GM23338 (cell line): ENCODE measurements at regions not wholly inside any gene's neighbourhood (a gene's known extent, or its start where the extent isn't known, plus 50 kb on each side); places are given as distances from the start of the nearest gene placed in this dataset.

ENCODE experiments used
- ATAC-seq: fragments of 200-7000 bp; cut with Tn5 transposase; 3 replicates; pipeline ENCODE4 v1.9.1; 2020
- DNase-seq: peaks from one replicate; pipeline ENCODE4 v3.0.0-alpha.2; 2015; ENCODE audit warnings: low spot score
- H2AFZ ChIP-seq: fragments of 200-600 bp; sonication (generic); 2 replicates; pipeline ENCODE4 v1.8.0; 2016; ENCODE audit warnings: antibody characterized with exemption, mild to moderate bottlenecking, moderate library complexity
- H3F3A ChIP-seq: fragments of 200-600 bp; sonication (generic); replicated peaks from 2 replicates; pipeline ENCODE4 v1.8.0; 2017; ENCODE audit warnings: antibody characterized with exemption, mixed run types, low read depth
- H3K27ac ChIP-seq: fragments of 200-600 bp; sonication (generic); 2 replicates; pipeline ENCODE4 v1.6.1; 2016; ENCODE audit warnings: low read depth
- H3K27me3 ChIP-seq: fragments of 200-600 bp; sonication (generic); 2 replicates; pipeline ENCODE4 v1.8.0; 2016; ENCODE audit warnings: mild to moderate bottlenecking, mixed run types, moderate library complexity; ENCODE audit not compliant: insufficient read depth
- H3K36me3 ChIP-seq: fragments of 200-600 bp; sonication (generic); 2 replicates; pipeline ENCODE4 v1.8.0; 2016; ENCODE audit warnings: mild to moderate bottlenecking; ENCODE audit not compliant: insufficient read depth
- H3K4me1 ChIP-seq: fragments of 200-600 bp; sonication (generic); 2 replicates; pipeline ENCODE4 v1.8.0; 2016; ENCODE audit warnings: mild to moderate bottlenecking, moderate library complexity; ENCODE audit not compliant: insufficient read depth
- H3K4me2 ChIP-seq: fragments of 200-600 bp; sonication (generic); 2 replicates; pipeline ENCODE4 v1.7.1; 2017; ENCODE audit warnings: mixed run types
- H3K4me3 ChIP-seq: fragments of 200-600 bp; sonication (generic); 2 replicates; pipeline ENCODE4 v1.6.1; 2016; ENCODE audit warnings: mixed run types
- H3K79me2 ChIP-seq: fragments of 200-600 bp; sonication (generic); replicated peaks from 2 replicates; pipeline ENCODE4 v1.8.0; 2017; ENCODE audit warnings: mild to moderate bottlenecking; ENCODE audit not compliant: insufficient read depth
- H3K9me2 ChIP-seq: fragments of 200-600 bp; sonication (generic); 2 replicates; pipeline ENCODE4 v1.8.0; 2017; ENCODE audit not compliant: insufficient read depth
- H4K20me1 ChIP-seq: fragments of 200-600 bp; sonication (generic); replicated peaks from 2 replicates; pipeline ENCODE4 v1.8.0; 2017; ENCODE audit warnings: mild to moderate bottlenecking; ENCODE audit not compliant: insufficient read depth
- H3K27ac Mint-ChIP-seq: 2 replicates; pipeline ENCODE4 v1.8.0; 2020; ENCODE audit warnings: inconsistent platforms, mild to moderate bottlenecking, moderate library complexity, mixed read lengths
- H3K27me3 Mint-ChIP-seq: 3 replicates; pipeline ENCODE4 v1.8.0; 2022; ENCODE audit warnings: low read depth, mild to moderate bottlenecking, moderate library complexity, mixed read lengths, inconsistent platforms; ENCODE audit not compliant: insufficient read depth, poor library complexity
- H3K36me3 Mint-ChIP-seq: 3 replicates; pipeline ENCODE4 v1.8.0; 2021; ENCODE audit warnings: low read depth, mild to moderate bottlenecking, inconsistent platforms, moderate library complexity, mixed read lengths
- H3K4me1 Mint-ChIP-seq: 3 replicates; pipeline ENCODE4 v1.8.0; 2020; ENCODE audit warnings: mild to moderate bottlenecking, inconsistent platforms, mixed read lengths
- H3K4me3 Mint-ChIP-seq: 3 replicates; pipeline ENCODE4 v1.8.0; 2021; ENCODE audit warnings: moderate library complexity, mild to moderate bottlenecking, inconsistent platforms, mixed read lengths
- H3K9me3 Mint-ChIP-seq: 3 replicates; pipeline ENCODE4 v1.8.0; 2020; ENCODE audit warnings: moderate library complexity, mild to moderate bottlenecking, inconsistent platforms, mixed read lengths
- CREB1 ChIP-seq: fragments of 250-450 bp; sonication (Bioruptor Pico); IDR thresholded peaks from 2 replicates; pipeline ENCODE4 v1.5.0; 2020; ENCODE audit warnings: low read depth, mild to moderate bottlenecking, moderate library complexity
- ETS1 ChIP-seq: IDR thresholded peaks from 2 replicates; pipeline ENCODE4 v1.6.1; 2016; ENCODE audit warnings: antibody characterized with exemption
- EZH2phosphoT487 ChIP-seq: fragments of 200-600 bp; sonication (generic); IDR thresholded peaks from one replicate; pipeline ENCODE4 v1.8.1; 2018; ENCODE audit warnings: antibody characterized with exemption; ENCODE audit not compliant: unreplicated experiment
- JUNB ChIP-seq: IDR thresholded peaks from one replicate; pipeline ENCODE4 v1.6.1; 2016; ENCODE audit warnings: antibody characterized with exemption; ENCODE audit not compliant: unreplicated experiment
- NANOG ChIP-seq: IDR thresholded peaks from 2 replicates; pipeline ENCODE4 v1.6.1; 2016; ENCODE audit warnings: antibody characterized with exemption, borderline replicate concordance
- POLR2AphosphoS5 ChIP-seq: IDR thresholded peaks from 2 replicates; pipeline ENCODE4 v1.6.1; 2016; ENCODE audit warnings: antibody characterized with exemption, low read depth
- STAT1 ChIP-seq: IDR thresholded peaks from one replicate; pipeline ENCODE4 v1.6.1; 2016; ENCODE audit warnings: antibody characterized with exemption; ENCODE audit not compliant: unreplicated experiment
- ZNF114 ChIP-seq: fragments of 250-450 bp; sonication (Bioruptor Pico); IDR thresholded peaks from 2 replicates; pipeline ENCODE4 v1.5.0; 2020; ENCODE audit warnings: mild to moderate bottlenecking, moderate library complexity
- ZNF331 ChIP-seq: fragments of 250-450 bp; sonication (Bioruptor Pico); IDR thresholded peaks from 2 replicates; pipeline ENCODE4 v1.5.0; 2020; ENCODE audit warnings: low read depth, mild to moderate bottlenecking, moderate library complexity
- TF ChIP-seq, protein P1 (sequence below), 2 experiments: fragments of 200-600 bp in 1 of 2; sonication (generic) in 1 of 2; conservative IDR thresholded peaks; 2 replicates each; pipeline versions ENCODE4 v1.5.1 to v1.6.1; 2016 to 2017; ENCODE audit warnings: antibody characterized with exemption in 2 of 2, low read depth in 2 of 2, mild to moderate bottlenecking in 2 of 2, moderate library complexity in 1 of 2
- TF ChIP-seq, protein P2 (sequence below): IDR thresholded peaks from one replicate; pipeline ENCODE4 v1.6.1; 2018; ENCODE audit warnings: antibody characterized with exemption; ENCODE audit not compliant: unreplicated experiment

DNA sequence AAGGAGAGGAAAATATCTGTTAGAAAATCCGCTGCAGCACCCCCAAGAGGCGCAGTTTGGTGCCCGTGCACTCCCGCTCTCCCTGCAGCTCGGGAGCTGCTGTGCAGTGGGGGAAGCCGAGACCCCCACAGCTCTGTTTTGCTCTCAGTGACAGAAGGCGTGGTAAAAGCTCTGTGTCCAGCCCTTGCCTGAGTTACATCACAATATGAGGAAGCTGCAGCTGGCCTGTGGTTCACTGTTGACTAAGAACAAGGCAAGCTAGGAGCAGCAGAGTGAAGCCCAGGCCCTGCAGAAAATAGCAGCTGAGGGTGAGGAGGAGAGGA is 88.5 kb upstream of the ADRA2C start:
- Mint-ChIP-seq H3K27ac (no peak overlapping the region), H3K36me3 (no peaks in the 10 kb centered on the region; the same call in 1 of the 3 replicates)
- no peak overlapping the region for H3K4me2 ChIP-seq

GRCh38 chr4:3676907-3677747 is 89.1 kb upstream of the ADRA2C start:
- no peaks in the 10 kb centered on the region for H3K79me2 ChIP-seq
- no peaks in the 10 kb centered on the region for H3K9me2 ChIP-seq
- Mint-ChIP-seq H3K4me1 (peaks cover 9% of the 10 kb centered on the region; the same call in 2 of the 3 replicates), H3K36me3 (no peaks in the 10 kb centered on the region; the same call in 1 of the 3 replicates), H3K27me3 (peaks cover 12% of the 10 kb centered on the region), H3K27ac (no peak overlapping the region), H3K4me3 (no peak overlapping the region; the same call in 2 of the 3 replicates), H3K9me3 (peaks cover 9% of the 10 kb centered on the region; the same call in 1 of the 3 replicates)
- H3F3A ChIP-seq = no peaks in the 10 kb centered on the region
- no peak overlapping the region for H3K4me3 ChIP-seq
- no peaks in the 10 kb centered on the region for H3K36me3 ChIP-seq
- H4K20me1 ChIP-seq = no peaks in the 10 kb centered on the region; the same call in 1 of the 2 replicates
- no peak overlapping the region for H2AFZ ChIP-seq
- ATAC-seq = no peak
- DNase-seq = no peak
- no peak overlapping the region for H3K27ac ChIP-seq
- no peaks in the 10 kb centered on the region for H3K4me1 ChIP-seq
- no peaks in the 10 kb centered on the region for H3K27me3 ChIP-seq
- H3K4me2 ChIP-seq = no peak overlapping the region
- no peak for TF ChIP-seq EZH2phosphoT487
- TF ChIP-seq, protein P1, sequence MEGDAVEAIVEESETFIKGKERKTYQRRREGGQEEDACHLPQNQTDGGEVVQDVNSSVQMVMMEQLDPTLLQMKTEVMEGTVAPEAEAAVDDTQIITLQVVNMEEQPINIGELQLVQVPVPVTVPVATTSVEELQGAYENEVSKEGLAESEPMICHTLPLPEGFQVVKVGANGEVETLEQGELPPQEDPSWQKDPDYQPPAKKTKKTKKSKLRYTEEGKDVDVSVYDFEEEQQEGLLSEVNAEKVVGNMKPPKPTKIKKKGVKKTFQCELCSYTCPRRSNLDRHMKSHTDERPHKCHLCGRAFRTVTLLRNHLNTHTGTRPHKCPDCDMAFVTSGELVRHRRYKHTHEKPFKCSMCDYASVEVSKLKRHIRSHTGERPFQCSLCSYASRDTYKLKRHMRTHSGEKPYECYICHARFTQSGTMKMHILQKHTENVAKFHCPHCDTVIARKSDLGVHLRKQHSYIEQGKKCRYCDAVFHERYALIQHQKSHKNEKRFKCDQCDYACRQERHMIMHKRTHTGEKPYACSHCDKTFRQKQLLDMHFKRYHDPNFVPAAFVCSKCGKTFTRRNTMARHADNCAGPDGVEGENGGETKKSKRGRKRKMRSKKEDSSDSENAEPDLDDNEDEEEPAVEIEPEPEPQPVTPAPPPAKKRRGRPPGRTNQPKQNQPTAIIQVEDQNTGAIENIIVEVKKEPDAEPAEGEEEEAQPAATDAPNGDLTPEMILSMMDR (conservative IDR thresholded peaks at IDR 0.05; ENCODE audit: low read depth in 2 of 2) = no peak
- TF ChIP-seq CREB1 (CRISPR knock-in tag) = no peak
- no peak for TF ChIP-seq STAT1
- TF ChIP-seq JUNB = no peak
- TF ChIP-seq, protein P2, sequence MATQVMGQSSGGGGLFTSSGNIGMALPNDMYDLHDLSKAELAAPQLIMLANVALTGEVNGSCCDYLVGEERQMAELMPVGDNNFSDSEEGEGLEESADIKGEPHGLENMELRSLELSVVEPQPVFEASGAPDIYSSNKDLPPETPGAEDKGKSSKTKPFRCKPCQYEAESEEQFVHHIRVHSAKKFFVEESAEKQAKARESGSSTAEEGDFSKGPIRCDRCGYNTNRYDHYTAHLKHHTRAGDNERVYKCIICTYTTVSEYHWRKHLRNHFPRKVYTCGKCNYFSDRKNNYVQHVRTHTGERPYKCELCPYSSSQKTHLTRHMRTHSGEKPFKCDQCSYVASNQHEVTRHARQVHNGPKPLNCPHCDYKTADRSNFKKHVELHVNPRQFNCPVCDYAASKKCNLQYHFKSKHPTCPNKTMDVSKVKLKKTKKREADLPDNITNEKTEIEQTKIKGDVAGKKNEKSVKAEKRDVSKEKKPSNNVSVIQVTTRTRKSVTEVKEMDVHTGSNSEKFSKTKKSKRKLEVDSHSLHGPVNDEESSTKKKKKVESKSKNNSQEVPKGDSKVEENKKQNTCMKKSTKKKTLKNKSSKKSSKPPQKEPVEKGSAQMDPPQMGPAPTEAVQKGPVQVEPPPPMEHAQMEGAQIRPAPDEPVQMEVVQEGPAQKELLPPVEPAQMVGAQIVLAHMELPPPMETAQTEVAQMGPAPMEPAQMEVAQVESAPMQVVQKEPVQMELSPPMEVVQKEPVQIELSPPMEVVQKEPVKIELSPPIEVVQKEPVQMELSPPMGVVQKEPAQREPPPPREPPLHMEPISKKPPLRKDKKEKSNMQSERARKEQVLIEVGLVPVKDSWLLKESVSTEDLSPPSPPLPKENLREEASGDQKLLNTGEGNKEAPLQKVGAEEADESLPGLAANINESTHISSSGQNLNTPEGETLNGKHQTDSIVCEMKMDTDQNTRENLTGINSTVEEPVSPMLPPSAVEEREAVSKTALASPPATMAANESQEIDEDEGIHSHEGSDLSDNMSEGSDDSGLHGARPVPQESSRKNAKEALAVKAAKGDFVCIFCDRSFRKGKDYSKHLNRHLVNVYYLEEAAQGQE = no peak
- no peak for TF ChIP-seq ZNF114 (CRISPR knock-in tag)
- no peak for TF ChIP-seq POLR2AphosphoS5
- TF ChIP-seq ZNF331 (CRISPR knock-in tag) = no peak
- TF ChIP-seq NANOG = no peak
- no peak for TF ChIP-seq ETS1

More for the DNA sequence above, 88.5 kb upstream of the ADRA2C start:
- H3K4me3 Mint-ChIP-seq = no peak overlapping the region
- H4K20me1 ChIP-seq = no peaks in the 10 kb centered on the region; the same call in 1 of the 2 replicates
- no peaks in the 10 kb centered on the region for H3F3A ChIP-seq
- H3K27me3 ChIP-seq = no peaks in the 10 kb centered on the region
- H3K27ac ChIP-seq = no peak overlapping the region
- no peak for DNase-seq
- H3K4me1 ChIP-seq = no peaks in the 10 kb centered on the region
- H3K9me2 ChIP-seq = no peaks in the 10 kb centered on the region
- H3K4me3 ChIP-seq = no peak overlapping the region
- H2AFZ ChIP-seq = no peak overlapping the region
- no peak for TF ChIP-seq EZH2phosphoT487
- TF ChIP-seq, protein P1 (conservative IDR thresholded peaks at IDR 0.05; ENCODE audit: low read depth in 2 of 2) = 0 out of 4 replicates have a peak, but pooled peaks have one; percentile 8 to 10
- H3K4me1 Mint-ChIP-seq = peaks cover 9% of the 10 kb centered on the region; the same call in 2 of the 3 replicates
- ATAC-seq = no peak
- H3K36me3 ChIP-seq = no peaks in the 10 kb centered on the region
- peaks cover 12% of the 10 kb centered on the region for H3K27me3 Mint-ChIP-seq
- H3K79me2 ChIP-seq = no peaks in the 10 kb centered on the region
- peaks cover 4% of the 10 kb centered on the region; the same call in 1 of the 3 replicates for H3K9me3 Mint-ChIP-seq
